Keratinocyte (primary cell): ENCODE measurements at regions not wholly inside any gene's neighbourhood (a gene's known extent, or its start where the extent isn't known, plus 50 kb on each side); places are given as distances from the start of the nearest gene placed in this dataset.

ENCODE experiments used
- DNase-seq: peaks from one replicate; pipeline ENCODE4 v3.0.0-alpha.2; 2011; ENCODE audit warnings: low read depth, missing footprints, low spot score
- FAIRE-seq: peaks from 2 replicates; lab custom pipeline; 2011; peaks lifted over from hg19 to GRCh38; lab: Jason Lieb, UNC
- H2AFZ ChIP-seq: 2 replicates; pipeline ENCODE4 v1.6.0; 2012; ENCODE audit warnings: low read length, control low read depth, inconsistent platforms; ENCODE audit not compliant: control insufficient read depth
- H3K27ac ChIP-seq: 2 replicates; pipeline ENCODE4 v1.5.1; 2011; ENCODE audit warnings: low read length; ENCODE audit not compliant: control insufficient read depth, insufficient read depth
- H3K27me3 ChIP-seq: 3 replicates; pipeline ENCODE4 v1.6.0; 2011; ENCODE audit warnings: low read length; ENCODE audit not compliant: control insufficient read depth, insufficient read depth; ENCODE audit errors: extremely low read depth
- H3K36me3 ChIP-seq, 2 experiments: 2 replicates in 1 of 2; 3 replicates in 1 of 2; pipeline ENCODE4 v1.5.1; 2011; ENCODE audit warnings: low read length in 2 of 2, mild to moderate bottlenecking in 1 of 2; ENCODE audit not compliant: control insufficient read depth in 2 of 2, insufficient read depth in 2 of 2; ENCODE audit errors: extremely low read depth in 1 of 2
- H3K4me1 ChIP-seq: 3 replicates; pipeline ENCODE4 v1.5.1; 2011; ENCODE audit warnings: low read length; ENCODE audit not compliant: control insufficient read depth, insufficient read depth; ENCODE audit errors: extremely low read depth
- H3K4me2 ChIP-seq: 3 replicates; pipeline ENCODE4 v1.6.0; 2011; ENCODE audit warnings: low read depth, low read length; ENCODE audit not compliant: control insufficient read depth, insufficient read depth; ENCODE audit errors: extremely low read depth
- H3K4me3 ChIP-seq, 3 experiments: fragments of 200-600 bp in 1 of 3; sonication (generic) in 1 of 3; 2 replicates in 2 of 3; 3 replicates in 1 of 3; pipeline ENCODE4 v1.5.1; 2011 to 2016; ENCODE audit warnings: low read length in 3 of 3, mild to moderate bottlenecking in 3 of 3, control low read depth in 2 of 3, inconsistent platforms in 1 of 3, low read depth in 1 of 3, mixed read lengths in 1 of 3, mixed run types in 1 of 3, moderate library complexity in 1 of 3; ENCODE audit not compliant: control insufficient read depth in 2 of 3, insufficient read depth in 2 of 3; ENCODE audit errors: extremely low read depth in 1 of 3
- H3K79me2 ChIP-seq: 2 replicates; pipeline ENCODE4 v1.6.0; 2012; ENCODE audit warnings: low read length; ENCODE audit not compliant: control insufficient read depth, insufficient read depth
- H3K9ac ChIP-seq: 3 replicates; pipeline ENCODE4 v1.6.0; 2011; ENCODE audit warnings: low read length; ENCODE audit not compliant: control insufficient read depth, insufficient read depth; ENCODE audit errors: extremely low read depth
- H3K9me1 ChIP-seq: 3 replicates; pipeline ENCODE4 v1.6.0; 2011; ENCODE audit warnings: low read length; ENCODE audit not compliant: control insufficient read depth, insufficient read depth; ENCODE audit errors: extremely low read depth
- H3K9me3 ChIP-seq: 2 replicates; pipeline ENCODE4 v1.5.1; 2012; ENCODE audit warnings: low read depth, low read length; ENCODE audit not compliant: control insufficient read depth
- H4K20me1 ChIP-seq: 3 replicates; pipeline ENCODE4 v1.6.0; 2011; ENCODE audit warnings: low read length; ENCODE audit not compliant: control insufficient read depth, insufficient read depth; ENCODE audit errors: extremely low read depth
- EZH2 ChIP-seq: IDR thresholded peaks from one replicate; pipeline ENCODE4 v1.6.1; 2012; ENCODE audit warnings: inconsistent platforms, mild to moderate bottlenecking, low read length, moderate library complexity
- dilution Hi-C: fragments of 300-500 bp; cut with MboI; formaldehyde crosslinking; loops from one replicate; pipeline ENCODE4 v1.7.0; 2020; ENCODE audit warnings: low sequenced_read_pairs; ENCODE audit not compliant: extremely low pct_ligation_motif_present
- TF ChIP-seq, protein P1 (sequence below), 3 experiments: IDR thresholded peaks in 1 of 3; conservative IDR thresholded peaks in 1 of 3; optimal IDR thresholded peaks in 1 of 3; 2 replicates in 2 of 3; 3 replicates in 1 of 3; pipeline versions ENCODE3 to v1.5.1; 2011; ENCODE audit warnings: low read length in 3 of 3, mild to moderate bottlenecking in 3 of 3, moderate library complexity in 2 of 3, control low read depth in 1 of 3, inconsistent platforms in 1 of 3; ENCODE audit not compliant: insufficient read depth in 2 of 3; ENCODE audit errors: extremely low read depth in 1 of 3

DNA sequence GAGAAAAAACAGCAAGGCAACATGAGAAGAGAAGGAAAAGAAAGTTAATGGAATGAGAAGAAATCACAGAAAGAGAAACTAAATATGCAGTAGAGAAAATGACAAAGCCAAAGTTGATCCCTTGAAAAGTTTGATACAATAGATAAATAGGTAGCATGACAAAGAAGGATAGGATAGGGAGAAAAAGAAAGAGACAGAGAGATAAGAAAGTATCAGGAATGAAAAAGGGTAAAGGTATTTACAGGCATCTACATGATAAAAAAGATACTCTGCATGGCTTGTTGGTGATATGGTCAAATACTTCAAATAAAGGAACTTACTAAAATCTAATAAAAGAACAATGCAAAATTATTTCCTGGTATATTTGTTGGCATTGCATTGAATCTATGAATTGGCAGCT is 185.5 kb upstream of the TECRL start:
- no peak for FAIRE-seq

DNA sequence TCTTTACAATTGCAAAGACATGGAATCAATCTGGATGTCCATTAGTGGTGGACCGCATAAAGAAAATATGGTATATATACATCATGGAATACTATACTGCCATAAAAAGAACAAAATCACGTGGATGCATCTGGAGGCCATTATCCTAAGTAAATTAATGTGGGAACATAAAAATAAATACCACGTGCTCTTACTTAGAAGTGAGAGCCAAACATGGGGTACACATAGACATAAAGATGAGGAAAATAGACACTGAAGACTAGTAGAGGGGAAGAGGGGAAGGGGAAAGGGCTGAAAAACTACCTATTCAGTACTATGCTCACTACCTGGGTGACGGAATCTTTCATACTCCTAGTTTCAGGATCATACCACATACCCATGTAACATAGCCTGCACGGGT is 179.3 kb upstream of the TECRL start:
- TF ChIP-seq, protein P1, sequence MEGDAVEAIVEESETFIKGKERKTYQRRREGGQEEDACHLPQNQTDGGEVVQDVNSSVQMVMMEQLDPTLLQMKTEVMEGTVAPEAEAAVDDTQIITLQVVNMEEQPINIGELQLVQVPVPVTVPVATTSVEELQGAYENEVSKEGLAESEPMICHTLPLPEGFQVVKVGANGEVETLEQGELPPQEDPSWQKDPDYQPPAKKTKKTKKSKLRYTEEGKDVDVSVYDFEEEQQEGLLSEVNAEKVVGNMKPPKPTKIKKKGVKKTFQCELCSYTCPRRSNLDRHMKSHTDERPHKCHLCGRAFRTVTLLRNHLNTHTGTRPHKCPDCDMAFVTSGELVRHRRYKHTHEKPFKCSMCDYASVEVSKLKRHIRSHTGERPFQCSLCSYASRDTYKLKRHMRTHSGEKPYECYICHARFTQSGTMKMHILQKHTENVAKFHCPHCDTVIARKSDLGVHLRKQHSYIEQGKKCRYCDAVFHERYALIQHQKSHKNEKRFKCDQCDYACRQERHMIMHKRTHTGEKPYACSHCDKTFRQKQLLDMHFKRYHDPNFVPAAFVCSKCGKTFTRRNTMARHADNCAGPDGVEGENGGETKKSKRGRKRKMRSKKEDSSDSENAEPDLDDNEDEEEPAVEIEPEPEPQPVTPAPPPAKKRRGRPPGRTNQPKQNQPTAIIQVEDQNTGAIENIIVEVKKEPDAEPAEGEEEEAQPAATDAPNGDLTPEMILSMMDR (optimal IDR thresholded peaks at IDR 0.05 in 1 of 3, IDR thresholded peaks at IDR 0.05 in 1 of 3, conservative IDR thresholded peaks at IDR 0.05 in 1 of 3; ENCODE audit: extremely low read depth in 1 of 3, insufficient read depth in 2 of 3, low read length in 3 of 3): no peak
- no peak for TF ChIP-seq EZH2
- no peak for DNase-seq
- Histone ChIP-seq H3K27me3 (no peaks in the 10 kb centered on the region), H3K27ac (no peak overlapping the region), H2AFZ (no peak overlapping the region), H3K9me1 (no peaks in the 10 kb centered on the region), H3K4me3 (no peak overlapping the region), H3K9ac (no peak overlapping the region), H3K79me2 (no peaks in the 10 kb centered on the region), H3K4me1 (no peaks in the 10 kb centered on the region), H3K36me3 (no peaks in the 10 kb centered on the region), H3K9me3 (no peaks in the 10 kb centered on the region), H3K4me2 (no peak overlapping the region), H4K20me1 (no peaks in the 10 kb centered on the region)
- FAIRE-seq: no peak
- dilution Hi-C loops: no loop called here

More for the DNA sequence above, 185.5 kb upstream of the TECRL start:
- Histone ChIP-seq H2AFZ (no peak overlapping the region), H3K79me2 (no peaks in the 10 kb centered on the region), H3K27ac (no peak overlapping the region), H4K20me1 (no peaks in the 10 kb centered on the region), H3K9ac (no peak overlapping the region), H3K36me3 (no peaks in the 10 kb centered on the region), H3K27me3 (no peaks in the 10 kb centered on the region), H3K9me3 (no peaks in the 10 kb centered on the region), H3K4me3 (no peak overlapping the region), H3K4me2 (no peak overlapping the region), H3K4me1 (no peaks in the 10 kb centered on the region), H3K9me1 (no peaks in the 10 kb centered on the region)
- TF ChIP-seq EZH2: no peak
- TF ChIP-seq, protein P1 (optimal IDR thresholded peaks at IDR 0.05 in 1 of 3, IDR thresholded peaks at IDR 0.05 in 1 of 3, conservative IDR thresholded peaks at IDR 0.05 in 1 of 3; ENCODE audit: extremely low read depth in 1 of 3, insufficient read depth in 2 of 3, low read length in 3 of 3): no peak
- DNase-seq: no peak
- dilution Hi-C loops: no loop called here
